Stomach smooth muscle (tissue), 2 donors: ENCODE measurements at regions not wholly inside any gene's neighbourhood (a gene's known extent, or its start where the extent isn't known, plus 50 kb on each side); places are given as distances from the start of the nearest gene placed in this dataset.

Experiments
- H3K27ac ChIP-seq: one replicate; pipeline ENCODE4 v1.7.0; 2013; ENCODE audit warnings: mild to moderate bottlenecking, low read length, inconsistent platforms
- H3K27me3 ChIP-seq, 2 donors: one replicate each; pipeline ENCODE4 v1.7.0; 2013; ENCODE audit warnings: low read length in 2 of 2; ENCODE audit not compliant: insufficient read depth in 2 of 2, control insufficient read depth in 1 of 2
- H3K36me3 ChIP-seq, 2 donors: one replicate each; pipeline ENCODE4 v1.7.0; 2013; ENCODE audit warnings: low read length in 2 of 2; ENCODE audit not compliant: control insufficient read depth in 2 of 2, insufficient read depth in 2 of 2
- H3K4me1 ChIP-seq: one replicate; pipeline ENCODE4 v1.7.0; 2013; ENCODE audit warnings: low read length; ENCODE audit not compliant: control insufficient read depth, insufficient read depth
- H3K4me3 ChIP-seq, 2 donors: one replicate each; pipeline ENCODE4 v1.7.0; 2013; ENCODE audit warnings: low read length in 2 of 2
- H3K9ac ChIP-seq, 2 donors: one replicate each; pipeline ENCODE4 v1.7.0; 2013; ENCODE audit warnings: low read length in 2 of 2, mild to moderate bottlenecking in 1 of 2
- H3K9me3 ChIP-seq, 2 donors: one replicate each; pipeline ENCODE4 v1.7.0; 2013; ENCODE audit warnings: low read length in 2 of 2; ENCODE audit not compliant: control insufficient read depth in 2 of 2
- donor health status: healthy.
- donor health status: Pancreatic carcinoma.

DNA sequence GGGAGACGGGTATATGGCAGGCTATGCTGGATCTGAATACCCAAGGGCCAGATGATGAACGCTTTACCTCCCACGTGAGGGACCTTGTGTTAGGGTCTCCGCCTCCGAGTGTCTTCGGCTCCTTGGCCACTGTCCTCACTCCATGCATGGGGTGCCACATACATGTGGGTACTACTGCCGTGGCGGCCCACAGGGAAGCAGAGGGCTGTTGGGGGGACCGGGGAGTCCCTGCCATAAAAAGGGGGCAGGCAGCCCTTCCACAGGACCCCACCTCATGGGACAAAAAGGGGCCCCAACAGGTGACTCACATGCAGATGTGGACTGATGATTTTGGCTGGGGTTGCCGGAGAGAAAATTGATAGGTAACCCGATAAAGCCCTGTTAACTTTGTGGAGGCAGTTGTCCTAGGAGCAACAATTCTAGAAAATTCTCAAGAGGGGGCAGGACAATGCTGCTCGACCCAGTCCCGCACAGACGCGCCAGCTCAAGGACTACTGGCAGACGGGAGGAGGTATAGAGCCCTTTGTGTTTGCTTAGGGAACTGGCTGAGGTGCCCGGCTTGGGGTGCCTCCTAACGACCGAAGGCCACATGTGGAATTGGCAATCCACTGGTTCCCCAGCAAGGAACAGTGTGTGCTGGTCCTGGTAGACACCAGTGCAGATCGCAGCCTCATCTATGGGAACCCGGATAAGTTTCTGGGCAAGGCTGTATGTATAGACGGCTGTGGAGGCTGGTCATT is 695.7 kb upstream of the AGA start:
- H3K27ac ChIP-seq, result no peak overlapping the region
- H3K4me1 ChIP-seq, result no peaks in the 10 kb centered on the region
- H3K36me3 ChIP-seq, result no peaks in the 10 kb centered on the region
- peaks cover 2 to 10% of the 10 kb centered on the region in 2 donors for H3K9me3 ChIP-seq
- H3K9ac ChIP-seq, result no peak overlapping the region
- no peaks in the 10 kb centered on the region for H3K27me3 ChIP-seq
- H3K4me3 ChIP-seq, result no peak overlapping the region

GRCh38 chr4:178138491-178138890 is 696.3 kb upstream of the AGA start:
- Histone ChIP-seq H3K27me3 (no peaks in the 10 kb centered on the region), H3K9me3 (peaks cover 2 to 10% of the 10 kb centered on the region in 2 donors), H3K36me3 (no peaks in the 10 kb centered on the region), H3K27ac (no peak overlapping the region), H3K4me1 (no peaks in the 10 kb centered on the region), H3K4me3 (no peak overlapping the region), H3K9ac (no peak overlapping the region)

DNA sequence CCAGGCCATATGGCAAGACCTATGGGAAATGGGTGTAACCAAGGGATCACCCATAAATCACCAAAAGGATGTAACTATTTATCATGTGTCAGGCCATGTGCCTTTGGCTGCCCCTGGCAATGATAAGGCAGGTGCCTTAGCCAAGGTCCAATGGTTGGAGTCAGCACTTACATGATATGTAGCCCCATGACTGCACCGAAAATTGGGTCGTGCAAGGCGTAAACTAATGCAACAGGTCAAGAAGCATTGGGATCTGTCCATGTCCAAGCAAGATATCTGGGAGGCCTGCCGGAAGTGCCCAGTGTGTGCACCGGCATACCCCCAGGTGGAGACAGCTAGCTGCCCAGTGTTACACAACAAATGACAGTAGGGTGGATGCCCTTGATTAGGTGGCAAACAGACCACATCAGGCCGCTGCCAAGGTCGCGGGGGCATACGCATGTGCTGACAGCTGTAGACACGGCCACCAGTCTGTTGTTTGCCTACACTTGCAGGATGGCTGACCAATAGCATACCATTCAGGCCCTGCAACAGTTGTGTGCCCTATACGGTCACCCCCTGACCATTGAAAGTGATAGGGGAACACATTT is 698.2 kb upstream of the AGA start:
- no peak overlapping the region for H3K27ac ChIP-seq
- no peaks in the 10 kb centered on the region for H3K36me3 ChIP-seq
- no peaks in the 10 kb centered on the region for H3K4me1 ChIP-seq
- no peaks in the 10 kb centered on the region for H3K27me3 ChIP-seq
- no peak overlapping the region for H3K4me3 ChIP-seq
- peaks cover 2 to 10% of the 10 kb centered on the region in 2 donors for H3K9me3 ChIP-seq
- no peak overlapping the region for H3K9ac ChIP-seq

- Histone ChIP-seq H3K27ac (no peak overlapping the region), H3K36me3 (no peaks in the 10 kb centered on the region), H3K9me3 (peaks cover 0 to 8% of the 10 kb centered on the region in 2 donors)
These were observed 700.5 kb upstream of the AGA start for GRCh38 chr4:178142724-178143123.

GRCh38 chr4:178148106-178148505 is 705.9 kb upstream of the AGA start:
- Histone ChIP-seq H3K4me1 (no peaks in the 10 kb centered on the region), H3K9me3 (no peaks in the 10 kb centered on the region), H3K27ac (no peak overlapping the region), H3K36me3 (no peaks in the 10 kb centered on the region), H3K4me3 (no peak overlapping the region), H3K9ac (no peak overlapping the region), H3K27me3 (no peaks in the 10 kb centered on the region)

More at GRCh38 chr4:178142724-178143123, 700.5 kb upstream of the AGA start:
- H3K4me1 ChIP-seq, result no peaks in the 10 kb centered on the region
- no peak overlapping the region for H3K4me3 ChIP-seq
- no peaks in the 10 kb centered on the region for H3K27me3 ChIP-seq
- no peak overlapping the region for H3K9ac ChIP-seq

DNA sequence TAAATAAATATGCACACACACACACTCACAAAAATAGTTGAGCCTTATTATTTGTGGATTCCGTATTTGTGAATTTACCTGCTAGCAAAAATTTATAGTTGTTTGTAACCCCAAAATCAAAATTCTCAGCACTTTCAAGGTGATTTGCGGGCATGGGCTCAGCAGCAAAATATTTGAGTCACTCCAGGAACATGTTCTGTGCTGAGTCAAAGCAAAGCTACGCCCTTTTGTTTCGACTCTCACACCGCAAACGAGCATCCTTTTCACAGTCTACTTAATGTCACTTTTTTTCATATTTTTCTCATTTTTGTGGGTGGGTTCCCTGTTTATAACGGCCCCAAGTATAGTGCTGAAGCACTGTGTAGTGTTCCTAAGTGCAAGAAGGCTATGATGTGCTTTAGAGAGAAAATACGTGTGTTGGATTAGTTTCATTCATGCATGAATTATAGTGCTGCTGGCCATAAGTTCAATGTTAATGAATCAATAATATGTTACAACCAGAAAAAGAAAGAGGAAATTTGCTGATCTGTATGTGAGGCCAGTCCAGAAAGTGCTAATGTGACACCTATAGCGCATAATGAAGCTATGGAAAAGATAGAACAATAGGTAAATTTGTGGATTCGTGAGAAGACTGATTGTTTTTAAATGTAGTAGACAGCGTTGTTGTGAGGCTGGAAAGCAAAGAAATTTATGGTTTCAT is 723.2 kb upstream of the AGA start:
- Histone ChIP-seq H3K4me3 (no peak overlapping the region), H3K9ac (no peak overlapping the region), H3K27me3 (no peaks in the 10 kb centered on the region), H3K36me3 (no peaks in the 10 kb centered on the region), H3K27ac (no peak overlapping the region), H3K9me3 (peaks cover 0 to 4% of the 10 kb centered on the region in 2 donors), H3K4me1 (no peaks in the 10 kb centered on the region)

DNA sequence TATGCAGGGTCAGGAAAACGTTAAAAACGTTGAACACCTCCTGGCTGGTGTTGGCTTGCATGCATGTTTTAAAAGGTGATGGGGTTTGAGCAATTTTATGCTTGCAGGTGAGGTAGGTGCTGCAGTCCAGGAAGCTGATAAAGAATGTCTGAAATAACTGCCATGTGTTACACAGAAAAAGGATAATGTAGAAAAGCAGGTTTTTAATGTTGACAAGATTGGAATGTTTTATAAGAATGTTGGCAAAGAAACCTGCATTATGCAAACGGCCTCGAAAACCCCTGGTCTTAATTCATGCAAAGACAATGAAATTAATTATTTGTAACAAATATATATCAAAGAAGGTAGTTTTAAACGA is 723.7 kb upstream of the AGA start:
- Histone ChIP-seq H3K27me3 (no peaks in the 10 kb centered on the region), H3K9me3 (peaks cover 0 to 3% of the 10 kb centered on the region in 2 donors), H3K9ac (no peak overlapping the region), H3K36me3 (no peaks in the 10 kb centered on the region), H3K4me1 (no peaks in the 10 kb centered on the region), H3K27ac (no peak overlapping the region), H3K4me3 (no peak overlapping the region)

- Histone ChIP-seq H3K4me1 (no peaks in the 10 kb centered on the region), H3K36me3 (no peaks in the 10 kb centered on the region), H3K27ac (no peak overlapping the region), H3K9me3 (no peaks in the 10 kb centered on the region), H3K9ac (no peak overlapping the region), H3K27me3 (no peaks in the 10 kb centered on the region), H3K4me3 (no peak overlapping the region)
These were observed 731.5 kb upstream of the AGA start for GRCh38 chr4:178173771-178174170.

DNA sequence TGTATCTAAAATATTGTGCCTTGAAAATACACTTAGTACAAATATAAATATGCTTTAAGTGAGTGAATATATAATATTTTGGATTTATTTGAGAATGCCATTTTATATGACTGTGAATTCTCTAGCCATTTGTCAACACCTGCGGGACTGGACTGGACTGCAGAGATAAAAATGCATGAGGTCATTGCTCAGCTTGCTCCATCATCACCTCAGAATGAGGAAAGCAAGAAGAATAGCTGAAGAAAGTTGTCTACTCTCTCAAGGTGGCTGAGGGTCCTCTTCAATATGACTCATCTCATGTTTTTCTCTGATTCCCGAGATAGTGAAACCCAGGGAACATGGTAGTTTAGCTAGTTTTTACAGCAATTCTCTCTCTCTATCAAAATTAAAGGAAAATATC is 732.5 kb upstream of the AGA start:
- Histone ChIP-seq H3K9ac (no peak overlapping the region), H3K27me3 (no peaks in the 10 kb centered on the region), H3K9me3 (no peaks in the 10 kb centered on the region), H3K4me3 (no peak overlapping the region), H3K36me3 (no peaks in the 10 kb centered on the region), H3K4me1 (no peaks in the 10 kb centered on the region), H3K27ac (no peak overlapping the region)

DNA sequence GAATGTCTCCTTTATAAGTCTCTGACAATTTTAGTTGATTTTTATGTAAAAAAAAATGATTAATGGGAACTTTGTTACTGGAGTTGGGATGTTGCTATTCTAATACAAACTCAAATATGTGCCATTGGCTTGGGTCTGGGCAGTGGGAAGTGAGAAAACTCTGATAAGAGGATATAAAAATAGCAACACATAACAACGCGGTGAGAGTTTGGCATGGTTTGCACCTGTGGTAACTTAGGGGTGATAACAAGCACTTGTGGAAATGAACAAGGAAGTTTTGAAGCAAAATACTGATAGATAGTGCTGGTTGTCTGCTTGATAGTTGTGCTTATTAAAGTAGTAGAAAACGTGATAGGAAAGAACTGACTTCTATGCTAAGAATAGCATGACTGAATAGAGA is 743.3 kb upstream of the AGA start:
- H3K9ac ChIP-seq, result no peak overlapping the region
- H3K36me3 ChIP-seq, result no peaks in the 10 kb centered on the region
- H3K4me1 ChIP-seq, result no peaks in the 10 kb centered on the region
- no peak overlapping the region for H3K27ac ChIP-seq
- no peaks in the 10 kb centered on the region for H3K9me3 ChIP-seq
- no peaks in the 10 kb centered on the region for H3K27me3 ChIP-seq
- no peak overlapping the region for H3K4me3 ChIP-seq

DNA sequence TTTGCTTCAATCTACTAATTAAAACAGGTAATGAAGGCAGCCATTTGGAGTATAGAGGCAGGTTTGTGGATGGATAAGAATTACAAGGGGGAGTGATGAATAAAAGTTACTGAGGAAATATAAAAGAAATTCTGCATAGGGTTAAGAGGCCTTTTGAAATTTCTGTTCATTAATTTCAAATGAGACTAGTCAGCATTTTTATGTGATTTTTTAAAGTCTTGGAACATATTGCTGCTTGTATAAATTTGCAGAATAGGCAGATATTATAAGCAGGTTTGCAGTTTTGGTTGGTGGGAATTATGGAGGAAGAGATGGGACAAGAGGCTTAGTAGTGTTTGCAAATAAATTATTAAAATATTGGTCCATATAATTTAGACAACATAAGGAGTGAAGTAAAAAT is 750.4 kb upstream of the AGA start:
- Histone ChIP-seq H3K36me3 (no peaks in the 10 kb centered on the region), H3K9me3 (no peaks in the 10 kb centered on the region), H3K27ac (no peak overlapping the region), H3K9ac (no peak overlapping the region), H3K27me3 (no peaks in the 10 kb centered on the region), H3K4me3 (no peak overlapping the region), H3K4me1 (no peaks in the 10 kb centered on the region)
